ENCODE measurements at regions not wholly inside any gene's neighbourhood (a gene's known extent, or its start where the extent isn't known, plus 50 kb on each side); places are given as distances from the start of the nearest gene placed in this dataset.

GRCh38 chr22:44583854-44584253, 85.8 kb upstream of the RTL6 start:
- CTCF ChIA-PET (ENCODE audit: low intra/inter-chr PET ratio), result no interaction called here
- BruUV-seq (replicated peaks), result no TSS peak
- FAIRE-seq (no peak), ATAC-seq (no peak), DNase-seq (ENCODE audit: extremely low read depth in 1 of 4, low spot score in 3 of 4) (no peak)
- H2AFZ ChIP-seq (ENCODE audit: low read depth, low read length), result no peak overlapping the region
- 0% methylated on average over 4 of the region's 12 CpGs for WGBS (ENCODE audit: insufficient coverage, low coverage, missing lambda C conversion rate)
- in situ Hi-C loops (cut with MboI) (no loop called here), intact Hi-C loops (cut with micrococcal nuclease) (no loop called here)
- H3K9me1 ChIP-seq (ENCODE audit: control insufficient read depth, insufficient read depth, low read length), result no peaks in the 10 kb centered on the region
- no peaks in the 10 kb centered on the region for H3K79me2 ChIP-seq (ENCODE audit: control insufficient read depth, insufficient read depth, low read length)
- peaks cover 4 to 41% of the 10 kb centered on the region in 2 experiments; a peak in 3 of 5 replicates for H3K27me3 ChIP-seq (ENCODE audit: control insufficient read depth in 2 of 2, insufficient read depth in 2 of 2, low read length in 2 of 2)
- POLR2A ChIA-PET, result no interaction called here
- no peak overlapping the region for H3K4me2 ChIP-seq (ENCODE audit: insufficient read depth, low read length)
- TF ChIP-seq BRF1 (IDR thresholded peaks at IDR 0.05; ENCODE audit: borderline replicate concordance, extremely low read depth, insufficient read length) (no peak), ZNF655 (CRISPR knock-in tag; IDR thresholded peaks at IDR 0.05) (no peak)
- no peak overlapping the region for H3K27ac ChIP-seq (ENCODE audit: extremely low read depth, low read depth, low read length)
- H3K4me1 ChIP-seq (replicated peaks in 1 of 2; ENCODE audit: control insufficient read depth in 2 of 2, insufficient read depth in 2 of 2, low read length in 2 of 2), result no peaks in the 10 kb centered on the region
- no peaks in the 10 kb centered on the region for H3K36me3 ChIP-seq (ENCODE audit: control insufficient read depth, insufficient read depth, low read length)
- H4K20me1 ChIP-seq (replicated peaks; ENCODE audit: control insufficient read depth, insufficient read depth, low read length), result no peaks in the 10 kb centered on the region
- H3K9ac ChIP-seq (ENCODE audit: insufficient read depth in 1 of 2, low read depth in 2 of 2, low read length in 2 of 2), result no peak overlapping the region
- H3K9me3 ChIP-seq (replicated peaks; ENCODE audit: control insufficient read depth, insufficient read depth, low read depth, low read length), result no peaks in the 10 kb centered on the region
- no peak overlapping the region for H3K4me3 ChIP-seq

DNA sequence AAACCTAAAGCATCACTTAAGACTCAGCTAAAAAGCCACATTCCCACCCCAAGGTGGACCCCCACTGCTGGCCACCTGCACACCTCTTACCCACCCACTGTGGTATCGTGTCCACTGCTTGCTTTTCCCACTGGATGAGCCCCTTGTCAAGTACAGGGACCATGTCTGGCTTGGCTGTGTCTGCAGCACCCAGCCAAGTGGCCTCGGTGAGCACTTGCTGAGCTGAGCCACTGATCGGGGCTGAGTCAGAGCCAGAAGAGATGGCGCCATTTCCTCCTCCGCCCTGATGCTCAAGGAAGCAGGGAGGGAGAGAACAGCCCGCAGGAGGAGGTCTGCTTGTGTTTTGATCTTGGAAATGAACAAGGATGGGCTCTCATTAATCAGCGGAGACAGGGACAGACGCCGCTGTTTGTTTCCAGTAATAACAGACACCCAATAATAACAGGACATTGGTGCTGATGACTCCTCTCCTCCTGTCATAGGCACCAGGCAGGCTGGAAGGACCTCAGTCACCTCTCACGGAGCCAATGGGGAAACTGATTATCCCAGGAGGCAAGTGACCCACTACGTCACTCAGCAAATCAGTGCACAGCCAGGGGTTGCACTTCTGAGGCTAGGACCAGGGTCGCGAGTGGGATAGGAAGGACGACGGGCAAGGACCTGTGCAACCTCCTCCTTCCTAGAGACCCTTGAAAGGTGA, 85.2 kb upstream of the RTL6 start:
- CTCF ChIA-PET (ENCODE audit: low intra/inter-chr PET ratio), result no interaction called here
- in situ Hi-C loops (cut with MboI), result no loop called here
- no TSS peak for BruUV-seq (replicated peaks)
- TF ChIP-seq, protein P1, sequence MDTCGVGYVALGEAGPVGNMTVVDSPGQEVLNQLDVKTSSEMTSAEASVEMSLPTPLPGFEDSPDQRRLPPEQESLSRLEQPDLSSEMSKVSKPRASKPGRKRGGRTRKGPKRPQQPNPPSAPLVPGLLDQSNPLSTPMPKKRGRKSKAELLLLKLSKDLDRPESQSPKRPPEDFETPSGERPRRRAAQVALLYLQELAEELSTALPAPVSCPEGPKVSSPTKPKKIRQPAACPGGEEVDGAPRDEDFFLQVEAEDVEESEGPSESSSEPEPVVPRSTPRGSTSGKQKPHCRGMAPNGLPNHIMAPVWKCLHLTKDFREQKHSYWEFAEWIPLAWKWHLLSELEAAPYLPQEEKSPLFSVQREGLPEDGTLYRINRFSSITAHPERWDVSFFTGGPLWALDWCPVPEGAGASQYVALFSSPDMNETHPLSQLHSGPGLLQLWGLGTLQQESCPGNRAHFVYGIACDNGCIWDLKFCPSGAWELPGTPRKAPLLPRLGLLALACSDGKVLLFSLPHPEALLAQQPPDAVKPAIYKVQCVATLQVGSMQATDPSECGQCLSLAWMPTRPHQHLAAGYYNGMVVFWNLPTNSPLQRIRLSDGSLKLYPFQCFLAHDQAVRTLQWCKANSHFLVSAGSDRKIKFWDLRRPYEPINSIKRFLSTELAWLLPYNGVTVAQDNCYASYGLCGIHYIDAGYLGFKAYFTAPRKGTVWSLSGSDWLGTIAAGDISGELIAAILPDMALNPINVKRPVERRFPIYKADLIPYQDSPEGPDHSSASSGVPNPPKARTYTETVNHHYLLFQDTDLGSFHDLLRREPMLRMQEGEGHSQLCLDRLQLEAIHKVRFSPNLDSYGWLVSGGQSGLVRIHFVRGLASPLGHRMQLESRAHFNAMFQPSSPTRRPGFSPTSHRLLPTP (IDR thresholded peaks at IDR 0.05; ENCODE audit: borderline replicate concordance, extremely low read depth, insufficient read length), result no peak
- no peak for TF ChIP-seq ZSCAN29 (IDR thresholded peaks at IDR 0.05)
- no peak for TF ChIP-seq KDM5B (IDR thresholded peaks at IDR 0.05; ENCODE audit: insufficient replicate concordance, low read depth, low read length)
- no peak for TF ChIP-seq MYC (IDR thresholded peaks at IDR 0.05; ENCODE audit: low read depth, low read length)
- no peak for TF ChIP-seq MYC (CRISPR knock-in tag; IDR thresholded peaks at IDR 0.05; ENCODE audit: borderline replicate concordance, low read depth)
- no peak for TF ChIP-seq RBBP5 (IDR thresholded peaks at IDR 0.05; ENCODE audit: borderline replicate concordance, insufficient read depth, low read length, poor library complexity, severe bottlenecking)
- no peak for TF ChIP-seq THRA (IDR thresholded peaks at IDR 0.05)

More for the DNA sequence above, 85.2 kb upstream of the RTL6 start:
- no peaks in the 10 kb centered on the region for H3K36me3 ChIP-seq (ENCODE audit: control insufficient read depth, insufficient read depth, low read length)
- H3K4me1 ChIP-seq (replicated peaks in 1 of 2; ENCODE audit: control insufficient read depth in 2 of 2, insufficient read depth in 2 of 2, low read length in 2 of 2), result no peaks in the 10 kb centered on the region
- no peaks in the 10 kb centered on the region for H3K79me2 ChIP-seq (ENCODE audit: control insufficient read depth, insufficient read depth, low read length)
- POLR2A ChIA-PET, result interaction anchor here (0.6 kb wide), 1 partner anchor 1271 kb away, joined by 3 read pairs; no protein-coding TSS in a partner anchor
- FAIRE-seq (no peak), ATAC-seq (no peak), DNase-seq (ENCODE audit: extremely low read depth in 1 of 4, low spot score in 3 of 4) (no peak)
- no peak overlapping the region for H2AFZ ChIP-seq (ENCODE audit: low read depth, low read length)
- no peak overlapping the region for H3K4me3 ChIP-seq
- intact Hi-C loops (cut with micrococcal nuclease), result no loop called here
- no peak overlapping the region for H3K9ac ChIP-seq (ENCODE audit: insufficient read depth in 1 of 2, low read depth in 2 of 2, low read length in 2 of 2)
- no peak overlapping the region for H3K27ac ChIP-seq (ENCODE audit: extremely low read depth, low read depth, low read length)
- no peak overlapping the region for H3K4me2 ChIP-seq (ENCODE audit: insufficient read depth, low read length)
- peaks cover 4 to 41% of the 10 kb centered on the region in 2 experiments; a peak in 3 of 5 replicates for H3K27me3 ChIP-seq (ENCODE audit: control insufficient read depth in 2 of 2, insufficient read depth in 2 of 2, low read length in 2 of 2)
- H4K20me1 ChIP-seq (replicated peaks; ENCODE audit: control insufficient read depth, insufficient read depth, low read length), result no peaks in the 10 kb centered on the region
- under 1% methylated on average over 14 of the region's 15 CpGs for WGBS (ENCODE audit: insufficient coverage, low coverage, missing lambda C conversion rate)
- no peaks in the 10 kb centered on the region for H3K9me1 ChIP-seq (ENCODE audit: control insufficient read depth, insufficient read depth, low read length)
- H3K9me3 ChIP-seq (replicated peaks; ENCODE audit: control insufficient read depth, insufficient read depth, low read depth, low read length), result no peaks in the 10 kb centered on the region

All from K562 (cell line).